Osteoblast (primary cell): ENCODE measurements at regions not wholly inside any gene's neighbourhood (a gene's known extent, or its start where the extent isn't known, plus 50 kb on each side); places are given as distances from the start of the nearest gene placed in this dataset.

Experiments
- DNase-seq: peaks from one replicate; pipeline ENCODE4 v3.0.0; 2011; ENCODE audit warnings: low spot score, mixed read lengths; ENCODE audit not compliant: insufficient read length; ENCODE audit errors: missing footprints
- H2AFZ ChIP-seq: 2 replicates; pipeline ENCODE4 v1.6.0; 2011; ENCODE audit warnings: mild to moderate bottlenecking, low read length
- H3K27ac ChIP-seq: 2 replicates; pipeline ENCODE4 v1.5.1; 2011; ENCODE audit warnings: mild to moderate bottlenecking, low read depth, low read length, moderate library complexity
- H3K27me3 ChIP-seq: 2 replicates; pipeline ENCODE4 v1.6.0; 2012; ENCODE audit warnings: mild to moderate bottlenecking, control low read depth, inconsistent platforms, low read length, moderate library complexity; ENCODE audit not compliant: insufficient read depth
- H3K36me3 ChIP-seq: 2 replicates; pipeline ENCODE4 v1.5.1; 2011; ENCODE audit warnings: mild to moderate bottlenecking, low read length, control low read depth, moderate library complexity; ENCODE audit not compliant: insufficient read depth
- H3K4me1 ChIP-seq: 2 replicates; pipeline ENCODE4 v1.5.1; 2011; ENCODE audit warnings: mild to moderate bottlenecking, low read length, control low read depth, moderate library complexity; ENCODE audit not compliant: insufficient read depth
- H3K4me2 ChIP-seq: 2 replicates; pipeline ENCODE4 v1.6.0; 2011; ENCODE audit warnings: mild to moderate bottlenecking, low read length; ENCODE audit not compliant: insufficient read depth
- H3K4me3 ChIP-seq: fragments of 200-600 bp; sonication (generic); 3 replicates; pipeline ENCODE4 v1.5.1; 2012; ENCODE audit warnings: mild to moderate bottlenecking, low read length, inconsistent platforms; ENCODE audit not compliant: insufficient read depth
- H3K79me2 ChIP-seq: 2 replicates; pipeline ENCODE4 v1.6.0; 2012; ENCODE audit warnings: mild to moderate bottlenecking, low read length, control low read depth, inconsistent platforms; ENCODE audit not compliant: insufficient read depth
- H3K9me3 ChIP-seq: 2 replicates; pipeline ENCODE4 v1.5.1; 2011; ENCODE audit warnings: low read depth, low read length, control low read depth
- H4K20me1 ChIP-seq: 2 replicates; pipeline ENCODE4 v1.6.0; 2012; ENCODE audit warnings: mild to moderate bottlenecking, low read length, control low read depth; ENCODE audit not compliant: insufficient read depth
- CTCF ChIP-seq: IDR thresholded peaks from 2 replicates; pipeline ENCODE4 v1.5.1; 2011; ENCODE audit warnings: mild to moderate bottlenecking, low read depth, low read length, moderate library complexity; ENCODE audit errors: extremely low read depth

DNA sequence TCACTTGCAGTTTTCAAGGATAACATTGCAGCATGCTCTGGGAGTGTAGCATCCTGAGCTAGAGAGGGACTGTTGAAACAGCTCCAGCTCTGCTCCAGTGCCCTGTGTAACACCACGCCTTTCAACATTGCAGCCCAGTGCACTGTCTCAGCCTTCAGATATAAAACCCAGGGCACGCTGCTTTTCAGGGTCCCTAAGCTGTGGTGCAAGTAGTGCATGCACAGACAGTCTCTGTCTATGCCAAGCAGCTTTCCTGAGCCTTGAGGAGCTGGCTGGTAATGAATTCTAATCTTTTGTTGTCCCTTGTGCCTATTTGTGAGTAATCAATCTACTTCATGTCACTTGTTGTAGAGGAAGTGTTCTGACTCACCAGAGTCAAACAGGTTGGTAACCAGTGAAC, 897.0 kb downstream of the ARAP2 start:
- no peak overlapping the region for H3K27ac ChIP-seq
- no peak for TF ChIP-seq CTCF
- no peak for DNase-seq
- no peaks in the 10 kb centered on the region for H3K36me3 ChIP-seq
- no peaks in the 10 kb centered on the region for H3K4me1 ChIP-seq
- no peak overlapping the region for H3K4me2 ChIP-seq
- H3K9me3 ChIP-seq = peaks cover 4% of the 10 kb centered on the region
- no peak overlapping the region for H3K4me3 ChIP-seq
- no peaks in the 10 kb centered on the region for H3K27me3 ChIP-seq
- no peak overlapping the region for H2AFZ ChIP-seq
- no peaks in the 10 kb centered on the region for H3K79me2 ChIP-seq
- no peaks in the 10 kb centered on the region for H4K20me1 ChIP-seq

DNA sequence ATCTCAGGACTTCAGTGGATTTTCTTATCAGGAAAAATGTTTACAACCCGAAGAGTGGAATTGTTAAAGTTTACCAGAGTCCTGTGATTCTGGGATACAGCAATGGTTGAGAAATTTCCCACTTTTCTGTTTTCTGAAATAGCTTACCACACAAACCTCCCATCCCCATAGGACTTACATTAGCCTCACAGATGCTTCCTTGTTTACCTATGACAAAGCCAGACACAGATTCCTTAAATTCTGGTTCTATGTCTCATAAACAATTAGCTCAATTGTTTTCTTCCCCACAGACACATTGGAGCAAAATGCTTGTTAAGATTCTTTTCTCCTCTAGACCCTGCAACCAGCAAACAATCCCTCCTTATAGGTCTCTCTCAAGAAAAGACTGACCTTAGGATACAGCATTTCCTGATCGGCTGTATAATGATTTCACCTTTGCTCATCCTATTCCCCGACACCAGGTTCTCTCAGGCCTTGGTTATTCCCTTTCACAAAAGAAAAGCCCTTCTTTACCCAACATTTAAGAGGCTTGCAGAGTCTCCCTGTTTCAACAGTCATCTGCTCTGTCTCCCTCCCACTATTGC, 886.2 kb downstream of the ARAP2 start:
- H3K79me2 ChIP-seq = no peaks in the 10 kb centered on the region
- no peak overlapping the region for H3K4me2 ChIP-seq
- no peak for DNase-seq
- H3K27me3 ChIP-seq = no peaks in the 10 kb centered on the region
- no peak overlapping the region for H2AFZ ChIP-seq
- TF ChIP-seq CTCF = no peak
- H3K4me3 ChIP-seq = no peak overlapping the region
- H3K9me3 ChIP-seq = no peaks in the 10 kb centered on the region
- no peaks in the 10 kb centered on the region for H3K4me1 ChIP-seq
- no peaks in the 10 kb centered on the region for H3K36me3 ChIP-seq
- H4K20me1 ChIP-seq = no peaks in the 10 kb centered on the region
- no peak overlapping the region for H3K27ac ChIP-seq

GRCh38 chr4:35364321-35364870, 879.9 kb downstream of the ARAP2 start:
- TF ChIP-seq CTCF = no peak
- Histone ChIP-seq H3K4me1 (no peaks in the 10 kb centered on the region), H3K4me2 (no peak overlapping the region), H3K36me3 (no peaks in the 10 kb centered on the region), H3K27me3 (no peaks in the 10 kb centered on the region), H4K20me1 (no peaks in the 10 kb centered on the region), H3K79me2 (no peaks in the 10 kb centered on the region), H3K9me3 (no peaks in the 10 kb centered on the region), H2AFZ (no peak overlapping the region), H3K27ac (no peak overlapping the region), H3K4me3 (no peak overlapping the region)
- DNase-seq = no peak

DNA sequence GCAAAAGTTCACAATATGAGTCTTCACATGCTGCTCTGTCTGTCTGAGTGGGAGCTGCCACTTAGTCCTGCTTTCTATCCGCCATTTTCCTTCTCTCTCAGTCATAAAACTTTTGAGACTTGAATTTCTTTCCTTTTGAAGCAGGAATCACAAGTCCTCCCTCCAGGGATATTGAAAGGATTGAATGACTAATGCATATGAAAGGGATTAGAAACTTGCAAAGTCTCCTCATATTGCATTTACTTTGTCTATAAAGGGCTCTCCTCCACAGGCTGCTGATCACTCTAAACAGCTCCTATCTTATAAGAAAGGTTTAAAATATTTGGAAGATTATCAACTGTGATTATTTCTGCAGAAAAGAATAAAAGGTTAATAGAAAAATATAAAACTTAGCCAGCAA, 879.1 kb downstream of the ARAP2 start:
- no peak overlapping the region for H2AFZ ChIP-seq
- no peak overlapping the region for H3K4me3 ChIP-seq
- H4K20me1 ChIP-seq = no peaks in the 10 kb centered on the region
- no peaks in the 10 kb centered on the region for H3K79me2 ChIP-seq
- no peak for DNase-seq
- H3K27me3 ChIP-seq = no peaks in the 10 kb centered on the region
- no peaks in the 10 kb centered on the region for H3K36me3 ChIP-seq
- no peak overlapping the region for H3K27ac ChIP-seq
- H3K4me2 ChIP-seq = no peak overlapping the region
- no peaks in the 10 kb centered on the region for H3K9me3 ChIP-seq
- no peak for TF ChIP-seq CTCF
- H3K4me1 ChIP-seq = no peaks in the 10 kb centered on the region
